SK-N-SH (cell line): ENCODE measurements at regions not wholly inside any gene's neighbourhood (a gene's known extent, or its start where the extent isn't known, plus 50 kb on each side); places are given as distances from the start of the nearest gene placed in this dataset.

Source experiments
- CHD2 ChIP-seq: fragments of 150-350 bp; IDR thresholded peaks from 2 replicates; pipeline ENCODE4 v1.6.1; 2018; ENCODE audit warnings: low read length; ENCODE audit not compliant: partially characterized antibody
- CTCF ChIP-seq: fragments of 200-600 bp; sonication (generic); IDR thresholded peaks from 2 replicates; pipeline ENCODE4 v1.6.1; 2017; ENCODE audit warnings: antibody characterized with exemption, mild to moderate bottlenecking, moderate library complexity
- EP300 ChIP-seq, 2 experiments: IDR thresholded peaks; 2 replicates each; pipeline versions ENCODE4 v1.4.0 to v1.6.1; 2012; ENCODE audit warnings: borderline replicate concordance in 1 of 2, low read depth in 1 of 2, low read length in 1 of 2
- FOSL2 ChIP-seq: IDR thresholded peaks from 2 replicates; pipeline ENCODE4 v1.4.0; 2012; ENCODE audit warnings: low read depth, mild to moderate bottlenecking, moderate library complexity, borderline replicate concordance
- GATA2 ChIP-seq: sonication (generic); formaldehyde crosslinking; IDR thresholded peaks from 2 replicates; pipeline ENCODE4 v1.5.0; 2020; ENCODE audit warnings: mild to moderate bottlenecking, missing genetic modification reagents
- JUND ChIP-seq: IDR thresholded peaks from 2 replicates; pipeline ENCODE4 v1.4.0; 2012
- NFIC ChIP-seq: IDR thresholded peaks from 2 replicates; pipeline ENCODE4 v1.4.0; 2012; ENCODE audit warnings: borderline replicate concordance
- POLR2AphosphoS5 ChIP-seq: IDR thresholded peaks from 2 replicates; pipeline ENCODE4 v1.6.1; 2012; ENCODE audit warnings: low read depth, low read length
- RAD21 ChIP-seq: IDR thresholded peaks from 2 replicates; pipeline ENCODE4 v1.6.1; 2012; ENCODE audit warnings: mild to moderate bottlenecking, low read length
- SIN3A ChIP-seq: IDR thresholded peaks from 2 replicates; pipeline ENCODE4 v1.6.1; 2012; ENCODE audit warnings: low read depth, mild to moderate bottlenecking, low read length, moderate library complexity, borderline replicate concordance
- SMC3 ChIP-seq: IDR thresholded peaks from 2 replicates; pipeline ENCODE4 v1.6.1; 2012; ENCODE audit warnings: low read depth, low read length, improper control_type of control experiment
- TCF12 ChIP-seq: IDR thresholded peaks from 2 replicates; pipeline ENCODE4 v1.4.0; 2012
- ZBTB33 ChIP-seq: IDR thresholded peaks from 2 replicates; pipeline ENCODE4 v1.4.0; 2012; ENCODE audit warnings: low read depth, borderline replicate concordance

- no peak for TF ChIP-seq RAD21
- TF ChIP-seq CTCF: no peak
- no peak for TF ChIP-seq POLR2AphosphoS5
- TF ChIP-seq EP300 (IDR thresholded peaks at IDR 0.05; ENCODE audit: borderline replicate concordance in 1 of 2, low read depth in 1 of 2, low read length in 1 of 2): no peak
- TF ChIP-seq SIN3A: no peak
- TF ChIP-seq TCF12: no peak
- TF ChIP-seq GATA2 (CRISPR knock-in tag): no peak
- TF ChIP-seq NFIC: no peak
- no peak for TF ChIP-seq CHD2
- TF ChIP-seq JUND: no peak
- no peak for TF ChIP-seq SMC3
- no peak for TF ChIP-seq ZBTB33
- TF ChIP-seq FOSL2: no peak
Measured at GRCh38 chr1:60419023-60419422, 345.5 kb upstream of the C1orf87 start.
